ENCODE measurements at regions not wholly inside any gene's neighbourhood (a gene's known extent, or its start where the extent isn't known, plus 50 kb on each side); places are given as distances from the start of the nearest gene placed in this dataset.
"Not testable (repeated sequence)": the region's sequence is repeated elsewhere in the genome, so short reads cannot be mapped to it uniquely, and the experiment has no call there.

GRCh38 chr3:166527325-166527724 lies 690.1 kb upstream of the BCHE start:
- H3K27ac ChIP-seq (replicated peaks), result no peak overlapping the region
- no peak for DNase-seq
- intact Hi-C loops (cut with micrococcal nuclease), result no loop called here
- no peak overlapping the region for H3K4me3 ChIP-seq
- TF ChIP-seq CTCF (IDR thresholded peaks at IDR 0.05; ENCODE audit: borderline replicate concordance), result no peak
- peaks cover 14% of the 10 kb centered on the region for H3K9me3 ChIP-seq (replicated peaks)
- H3K4me1 ChIP-seq, result no peaks in the 10 kb centered on the region
- no peaks in the 10 kb centered on the region for H3K27me3 ChIP-seq (ENCODE audit: low read depth)
- H3K36me3 ChIP-seq, result no peaks in the 10 kb centered on the region

- peaks cover 9% of the 10 kb centered on the region for H3K9me3 ChIP-seq (replicated peaks)
- DNase-seq, result no peak
- no peak for TF ChIP-seq CTCF (IDR thresholded peaks at IDR 0.05; ENCODE audit: borderline replicate concordance)
- no peak overlapping the region for H3K4me3 ChIP-seq
- H3K27me3 ChIP-seq (ENCODE audit: low read depth), result no peaks in the 10 kb centered on the region
- H3K36me3 ChIP-seq, result no peaks in the 10 kb centered on the region
- no peaks in the 10 kb centered on the region for H3K4me1 ChIP-seq
- intact Hi-C loops (cut with micrococcal nuclease), result no loop called here
- H3K27ac ChIP-seq (replicated peaks), result no peak overlapping the region
Measured at GRCh38 chr3:166526881-166527280, 689.7 kb upstream of the BCHE start.

GRCh38 chr3:166522017-166522416 lies 684.8 kb upstream of the BCHE start:
- DNase-seq, result no peak
- no peaks in the 10 kb centered on the region for H3K27me3 ChIP-seq (ENCODE audit: low read depth)
- H3K27ac ChIP-seq (replicated peaks), result no peak overlapping the region
- no peaks in the 10 kb centered on the region for H3K4me1 ChIP-seq
- TF ChIP-seq CTCF (IDR thresholded peaks at IDR 0.05; ENCODE audit: borderline replicate concordance), result no peak
- intact Hi-C loops (cut with micrococcal nuclease), result no loop called here
- H3K36me3 ChIP-seq, result no peaks in the 10 kb centered on the region
- peaks cover 34% of the 10 kb centered on the region for H3K9me3 ChIP-seq (replicated peaks)
- no peak overlapping the region for H3K4me3 ChIP-seq

GRCh38 chr3:166519443-166519842 lies 682.2 kb upstream of the BCHE start:
- Histone ChIP-seq H3K4me1 (no peaks in the 10 kb centered on the region), H3K9me3 (replicated peaks) (peaks cover 50% of the 10 kb centered on the region), H3K27me3 (ENCODE audit: low read depth) (no peaks in the 10 kb centered on the region), H3K36me3 (no peaks in the 10 kb centered on the region), H3K4me3 (no peak overlapping the region), H3K27ac (replicated peaks) (no peak overlapping the region)
- intact Hi-C loops (cut with micrococcal nuclease), result no loop called here
- no peak for TF ChIP-seq CTCF (IDR thresholded peaks at IDR 0.05; ENCODE audit: borderline replicate concordance)
- DNase-seq, result no peak

- Histone ChIP-seq H3K9me3 (replicated peaks) (peaks cover 61% of the 10 kb centered on the region), H3K4me3 (no peak overlapping the region), H3K27ac (replicated peaks) (no peak overlapping the region), H3K4me1 (no peaks in the 10 kb centered on the region), H3K36me3 (no peaks in the 10 kb centered on the region), H3K27me3 (ENCODE audit: low read depth) (no peaks in the 10 kb centered on the region)
- intact Hi-C loops (cut with micrococcal nuclease), result no loop called here
- no peak for TF ChIP-seq CTCF (IDR thresholded peaks at IDR 0.05; ENCODE audit: borderline replicate concordance)
- DNase-seq, result no peak
Measured at GRCh38 chr3:166518040-166518439, 680.8 kb upstream of the BCHE start.

- Histone ChIP-seq H3K27me3 (ENCODE audit: low read depth) (no peaks in the 10 kb centered on the region), H3K27ac (replicated peaks) (no peak overlapping the region), H3K36me3 (no peaks in the 10 kb centered on the region), H3K4me1 (no peaks in the 10 kb centered on the region), H3K9me3 (replicated peaks) (peaks cover 63% of the 10 kb centered on the region), H3K4me3 (no peak overlapping the region)
- intact Hi-C loops (cut with micrococcal nuclease), result no loop called here
- no peak for TF ChIP-seq CTCF (IDR thresholded peaks at IDR 0.05; ENCODE audit: borderline replicate concordance)
- DNase-seq, result no peak
Measured at GRCh38 chr3:166510382-166510781, 673.2 kb upstream of the BCHE start.

GRCh38 chr3:166500420-166500819 lies 663.2 kb upstream of the BCHE start:
- DNase-seq; H3K27ac ChIP-seq (replicated peaks); H3K4me3 ChIP-seq; H3K27me3 ChIP-seq (ENCODE audit: low read depth); H3K4me1 ChIP-seq; intact Hi-C loops (cut with micrococcal nuclease); H3K9me3 ChIP-seq (replicated peaks); H3K36me3 ChIP-seq: not testable (repeated sequence)

Measured in left ventricle myocardium inferior (tissue), 1 donor.